Breast epithelium (tissue), 3 donors: ENCODE measurements at regions not wholly inside any gene's neighbourhood (a gene's known extent, or its start where the extent isn't known, plus 50 kb on each side); places are given as distances from the start of the nearest gene placed in this dataset.
"Not testable (repeated sequence)": the region's sequence is repeated elsewhere in the genome, so short reads cannot be mapped to it uniquely, and the experiment has no call there.

Experiments used
- CTCF ChIP-seq, 3 donors: fragments of 450-650 bp; IDR thresholded peaks; one replicate each; pipeline ENCODE4 v1.5.1; 2016 to 2017; ENCODE audit warnings: antibody characterized with exemption in 3 of 3, mild to moderate bottlenecking in 3 of 3, moderate library complexity in 3 of 3
- POLR2A ChIP-seq: fragments of 450-650 bp; IDR thresholded peaks from one replicate; pipeline ENCODE4 v1.6.1; 2016; ENCODE audit warnings: antibody characterized with exemption, mild to moderate bottlenecking, moderate library complexity
- POLR2AphosphoS5 ChIP-seq, 3 donors: sonication (generic); formaldehyde crosslinking; IDR thresholded peaks; one replicate each; pipeline ENCODE4 v1.6.1; 2017; ENCODE audit warnings: antibody characterized with exemption in 3 of 3

GRCh38 chr9:80747056-80747455, 942.3 kb downstream of the TLE1 start:
- not testable (repeated sequence) for TF ChIP-seq POLR2A; POLR2AphosphoS5 (IDR thresholded peaks at IDR 0.05); CTCF (IDR thresholded peaks at IDR 0.05)
